Endodermal cell (in vitro differentiated cells): ENCODE measurements at regions not wholly inside any gene's neighbourhood (a gene's known extent, or its start where the extent isn't known, plus 50 kb on each side); places are given as distances from the start of the nearest gene placed in this dataset.

Experiments
- DNase-seq: peaks from one replicate; pipeline ENCODE4 v3.0.0-alpha.2; 2017
- H3K27ac ChIP-seq: 2 replicates; pipeline ENCODE4 v1.5.1; 2013; ENCODE audit warnings: mild to moderate bottlenecking, low read depth, low read length, moderate library complexity
- H3K27me3 ChIP-seq: 2 replicates; pipeline ENCODE4 v1.6.1; 2013; ENCODE audit warnings: mild to moderate bottlenecking, low read length, moderate library complexity; ENCODE audit not compliant: insufficient read depth, control insufficient read depth, poor library complexity, severe bottlenecking
- H3K36me3 ChIP-seq: 2 replicates; pipeline ENCODE4 v1.7.0; 2013; ENCODE audit warnings: mild to moderate bottlenecking, low read length, moderate library complexity; ENCODE audit not compliant: control insufficient read depth, insufficient read depth
- H3K4me1 ChIP-seq: one replicate; pipeline ENCODE4 v1.7.0; 2013; ENCODE audit warnings: low read length; ENCODE audit not compliant: control insufficient read depth, insufficient read depth
- H3K4me3 ChIP-seq: 2 replicates; pipeline ENCODE4 v1.5.1; 2013; ENCODE audit warnings: mild to moderate bottlenecking, low read length, moderate library complexity
- H3K9ac ChIP-seq: 2 replicates; pipeline ENCODE4 v1.6.1; 2013; ENCODE audit warnings: mild to moderate bottlenecking, low read length, moderate library complexity; ENCODE audit not compliant: poor library complexity, severe bottlenecking; ENCODE audit errors: extremely low read depth
- H3K9me3 ChIP-seq: 2 replicates; pipeline ENCODE4 v1.6.1; 2013; ENCODE audit warnings: mild to moderate bottlenecking, low read length, moderate library complexity; ENCODE audit not compliant: control insufficient read depth
- H3K27ac Mint-ChIP-seq: 2 replicates; pipeline ENCODE4 v1.8.0; 2020; ENCODE audit warnings: mixed read lengths
- H3K27me3 Mint-ChIP-seq: 2 replicates; pipeline ENCODE4 v1.8.0; 2021; ENCODE audit warnings: mild to moderate bottlenecking, mixed read lengths; ENCODE audit not compliant: insufficient read depth
- H3K36me3 Mint-ChIP-seq: 2 replicates; pipeline ENCODE4 v1.8.0; 2020; ENCODE audit warnings: low read depth, mixed read lengths
- H3K4me1 Mint-ChIP-seq: 2 replicates; pipeline ENCODE4 v1.8.0; 2020; ENCODE audit warnings: mixed read lengths
- H3K4me3 Mint-ChIP-seq: 2 replicates; pipeline ENCODE4 v1.8.0; 2020; ENCODE audit warnings: mild to moderate bottlenecking, moderate library complexity, mixed read lengths
- H3K9me3 Mint-ChIP-seq: 2 replicates; pipeline ENCODE4 v1.8.0; 2020; ENCODE audit warnings: mild to moderate bottlenecking, mixed read lengths
- WGBS, 2 experiments: methylation state at CpG; one replicate each; pipeline versions ENCODE4 v1.1.5 to v1.1.7; 2013; ENCODE audit warnings: missing lambda C conversion rate in 2 of 2, mixed read lengths in 1 of 2; ENCODE audit not compliant: insufficient coverage in 1 of 2, insufficient read length in 1 of 2; 5-methylcytosine and 5-hydroxymethylcytosine counted together
- TF ChIP-seq, protein P1 (sequence below): fragments of 200-600 bp; sonication (generic); conservative IDR thresholded peaks from 2 replicates; pipeline ENCODE4 v1.5.0; 2021; ENCODE audit warnings: antibody characterized with exemption, mild to moderate bottlenecking

DNA sequence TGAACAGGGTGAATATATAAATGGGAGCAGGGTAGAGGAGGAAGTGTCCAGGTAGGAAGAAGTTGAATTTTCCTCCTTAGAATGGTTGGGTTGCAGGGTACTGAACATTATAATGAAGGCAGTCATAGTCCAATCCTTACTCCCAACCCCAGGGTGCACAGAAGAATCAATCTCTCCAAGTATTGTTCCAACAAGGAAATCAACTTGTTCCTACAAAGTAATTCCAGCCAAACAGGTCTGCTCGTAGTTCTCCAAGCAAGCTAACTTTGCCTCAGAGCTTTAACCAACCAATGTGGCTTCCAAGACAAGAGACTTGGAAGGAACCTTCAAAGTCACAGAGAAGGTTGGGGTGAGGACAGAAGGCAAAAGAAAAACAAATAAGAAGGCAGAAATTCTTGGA is 527.2 kb downstream of the MED13L start:
- H3K9me3 ChIP-seq: no peaks in the 10 kb centered on the region
- Mint-ChIP-seq H3K36me3 (no peaks in the 10 kb centered on the region), H3K27ac (no peak overlapping the region), H3K27me3 (peaks cover 21% of the 10 kb centered on the region), H3K4me3 (no peak overlapping the region), H3K4me1 (no peaks in the 10 kb centered on the region), H3K9me3 (no peaks in the 10 kb centered on the region)
- no peaks in the 10 kb centered on the region for H3K36me3 ChIP-seq
- H3K27ac ChIP-seq: no peak overlapping the region
- WGBS, 2 experiments: 95% methylated on average over 1 of the region's 1 CpG; no CpG with 5 or more reads in 1 of the 2 experiments
- no peaks in the 10 kb centered on the region for H3K4me1 ChIP-seq
- no peak for DNase-seq
- H3K27me3 ChIP-seq: peaks cover 5% of the 10 kb centered on the region
- no peak overlapping the region for H3K9ac ChIP-seq
- no peak overlapping the region for H3K4me3 ChIP-seq
- TF ChIP-seq, protein P1, sequence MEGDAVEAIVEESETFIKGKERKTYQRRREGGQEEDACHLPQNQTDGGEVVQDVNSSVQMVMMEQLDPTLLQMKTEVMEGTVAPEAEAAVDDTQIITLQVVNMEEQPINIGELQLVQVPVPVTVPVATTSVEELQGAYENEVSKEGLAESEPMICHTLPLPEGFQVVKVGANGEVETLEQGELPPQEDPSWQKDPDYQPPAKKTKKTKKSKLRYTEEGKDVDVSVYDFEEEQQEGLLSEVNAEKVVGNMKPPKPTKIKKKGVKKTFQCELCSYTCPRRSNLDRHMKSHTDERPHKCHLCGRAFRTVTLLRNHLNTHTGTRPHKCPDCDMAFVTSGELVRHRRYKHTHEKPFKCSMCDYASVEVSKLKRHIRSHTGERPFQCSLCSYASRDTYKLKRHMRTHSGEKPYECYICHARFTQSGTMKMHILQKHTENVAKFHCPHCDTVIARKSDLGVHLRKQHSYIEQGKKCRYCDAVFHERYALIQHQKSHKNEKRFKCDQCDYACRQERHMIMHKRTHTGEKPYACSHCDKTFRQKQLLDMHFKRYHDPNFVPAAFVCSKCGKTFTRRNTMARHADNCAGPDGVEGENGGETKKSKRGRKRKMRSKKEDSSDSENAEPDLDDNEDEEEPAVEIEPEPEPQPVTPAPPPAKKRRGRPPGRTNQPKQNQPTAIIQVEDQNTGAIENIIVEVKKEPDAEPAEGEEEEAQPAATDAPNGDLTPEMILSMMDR: no peak

DNA sequence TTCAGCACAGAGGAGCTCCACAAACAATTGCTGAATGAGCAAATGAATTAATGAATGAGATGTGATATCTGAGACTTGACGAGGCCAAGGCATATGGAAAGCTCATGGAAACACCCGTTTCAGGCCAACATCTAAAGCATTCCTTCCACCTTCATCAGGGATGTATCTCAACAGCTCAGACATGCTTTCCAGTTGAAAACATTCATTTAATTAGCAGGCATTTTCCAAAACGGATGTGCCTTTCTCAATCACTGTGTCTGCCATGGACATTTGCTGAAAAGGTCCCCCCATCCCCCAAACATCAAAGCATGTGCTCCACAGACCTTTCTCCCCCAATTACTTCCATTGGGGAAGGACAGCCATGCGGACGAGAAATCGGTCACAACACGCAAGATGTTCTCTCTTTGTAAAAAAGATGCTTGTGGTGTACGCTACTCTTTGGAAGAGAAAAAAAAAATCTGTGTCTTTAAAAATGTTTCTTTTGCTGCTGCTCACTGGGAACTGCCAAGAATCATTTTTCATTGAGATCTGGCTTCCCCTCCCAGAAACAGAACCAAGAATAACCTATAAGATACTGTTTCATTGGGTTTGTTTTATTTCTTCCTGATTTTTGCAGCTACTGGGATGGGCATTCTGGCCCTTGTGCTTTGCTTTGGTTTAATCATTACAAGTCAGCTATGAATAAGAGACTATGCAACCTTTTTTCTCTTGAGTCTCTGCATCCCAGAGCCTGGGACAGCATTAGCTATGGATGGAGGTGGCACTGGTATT is 528.2 kb downstream of the MED13L start:
- Histone ChIP-seq H3K36me3 (no peaks in the 10 kb centered on the region), H3K4me1 (no peaks in the 10 kb centered on the region), H3K27ac (no peak overlapping the region), H3K9me3 (no peaks in the 10 kb centered on the region), H3K9ac (no peak overlapping the region), H3K4me3 (no peak overlapping the region), H3K27me3 (no peaks in the 10 kb centered on the region)
- Mint-ChIP-seq H3K36me3 (no peaks in the 10 kb centered on the region), H3K4me3 (no peak overlapping the region), H3K27ac (no peak overlapping the region), H3K27me3 (peaks cover 22% of the 10 kb centered on the region), H3K4me1 (no peaks in the 10 kb centered on the region), H3K9me3 (no peaks in the 10 kb centered on the region)
- TF ChIP-seq, protein P1: no peak
- 43 to 92% methylated on average over 1 to 8 of the region's 8 CpGs for WGBS, 2 experiments
- DNase-seq: no peak

DNA sequence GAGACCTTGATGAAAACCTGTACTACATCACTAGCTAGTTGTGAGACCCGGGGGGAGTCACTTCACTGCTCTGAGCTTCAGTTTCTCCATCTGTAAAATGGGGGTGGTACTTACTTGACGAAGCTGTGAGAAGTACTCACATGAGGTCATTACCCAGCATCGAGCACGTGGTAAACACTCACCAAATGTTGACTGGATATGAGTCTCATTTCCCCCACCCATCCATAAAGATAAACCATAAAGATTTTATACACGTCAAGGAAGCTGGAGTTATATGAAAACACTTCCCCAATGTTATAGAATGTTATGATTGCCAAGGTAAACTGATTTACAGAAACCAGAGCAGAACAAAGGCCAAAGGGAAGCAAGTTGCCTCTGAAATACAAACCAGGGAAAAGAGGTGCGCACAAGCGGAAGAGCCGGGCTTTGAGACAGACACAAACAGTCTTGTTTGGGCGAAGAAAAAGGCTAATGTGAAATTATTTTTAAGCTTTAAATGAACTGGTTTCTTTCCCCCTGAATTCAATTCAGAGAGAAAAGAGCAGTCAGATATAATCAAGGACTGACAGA is 536.8 kb downstream of the MED13L start:
- H3K9me3 Mint-ChIP-seq: no peaks in the 10 kb centered on the region
- Histone ChIP-seq H3K4me3 (no peak overlapping the region), H3K27me3 (peaks cover 5% of the 10 kb centered on the region), H3K9ac (no peak overlapping the region), H3K9me3 (no peaks in the 10 kb centered on the region), H3K27ac (no peak overlapping the region), H3K4me1 (no peaks in the 10 kb centered on the region), H3K36me3 (no peaks in the 10 kb centered on the region)
- 94 to 96% methylated on average over 4 to 9 of the region's 9 CpGs for WGBS, 2 experiments
- no peaks in the 10 kb centered on the region for H3K36me3 Mint-ChIP-seq
- TF ChIP-seq, protein P1: no peak
- peaks cover 18% of the 10 kb centered on the region for H3K27me3 Mint-ChIP-seq
- H3K4me3 Mint-ChIP-seq: no peak overlapping the region
- H3K4me1 Mint-ChIP-seq: no peaks in the 10 kb centered on the region
- no peak overlapping the region for H3K27ac Mint-ChIP-seq
- no peak for DNase-seq
